H9 (cell line): ENCODE measurements at regions not wholly inside any gene's neighbourhood (a gene's known extent, or its start where the extent isn't known, plus 50 kb on each side); places are given as distances from the start of the nearest gene placed in this dataset.

Experiments used
- DNase-seq: peaks from one replicate; pipeline ENCODE4 v3.0.0-alpha.2; 2017
- H2AFZ ChIP-seq: one replicate; pipeline ENCODE4 v1.6.1; 2013; ENCODE audit warnings: mild to moderate bottlenecking, low read length, control low read depth, moderate library complexity
- H2AK5ac ChIP-seq: 2 replicates; pipeline ENCODE4 v1.6.1; 2013; ENCODE audit warnings: low read length, control low read depth, mixed read lengths; ENCODE audit not compliant: insufficient read length
- H2BK120ac ChIP-seq: one replicate; pipeline ENCODE4 v1.6.1; 2013; ENCODE audit warnings: low read depth, mild to moderate bottlenecking, low read length, control low read depth, inconsistent platforms; ENCODE audit not compliant: poor library complexity, severe bottlenecking
- H2BK12ac ChIP-seq: 2 replicates; pipeline ENCODE4 v1.6.1; 2013; ENCODE audit warnings: low read length, control low read depth, mixed read lengths, low read depth; ENCODE audit not compliant: insufficient read length
- H2BK15ac ChIP-seq: 2 replicates; pipeline ENCODE4 v1.6.1; 2013; ENCODE audit warnings: low read depth, low read length, control low read depth
- H2BK20ac ChIP-seq: one replicate; pipeline ENCODE4 v1.6.1; 2013; ENCODE audit warnings: low read depth, mild to moderate bottlenecking, low read length, control low read depth, inconsistent platforms; ENCODE audit not compliant: poor library complexity, severe bottlenecking
- H2BK5ac ChIP-seq: 2 replicates; pipeline ENCODE4 v1.6.1; 2013; ENCODE audit warnings: low read length, control low read depth, mixed read lengths; ENCODE audit not compliant: insufficient read length
- H3K14ac ChIP-seq: 2 replicates; pipeline ENCODE4 v1.6.1; 2013; ENCODE audit warnings: low read length, control low read depth; ENCODE audit not compliant: insufficient read depth
- H3K18ac ChIP-seq: 2 replicates; pipeline ENCODE4 v1.6.1; 2013; ENCODE audit warnings: low read depth, mild to moderate bottlenecking, mixed read lengths, low read length, control low read depth; ENCODE audit not compliant: insufficient read length
- H3K23ac ChIP-seq: 2 replicates; pipeline ENCODE4 v1.6.1; 2013; ENCODE audit warnings: low read length, control low read depth, mixed read lengths, low read depth; ENCODE audit not compliant: insufficient read length
- H3K23me2 ChIP-seq: 2 replicates; pipeline ENCODE4 v1.6.1; 2013; ENCODE audit warnings: low read depth, mild to moderate bottlenecking, mixed read lengths, low read length, control low read depth; ENCODE audit not compliant: insufficient read length, poor library complexity, severe bottlenecking
- H3K27ac ChIP-seq: 2 replicates; pipeline ENCODE4 v1.5.1; 2013; ENCODE audit warnings: low read length, control low read depth, mixed read lengths, low read depth; ENCODE audit not compliant: insufficient read length
- H3K27me3 ChIP-seq: 2 replicates; pipeline ENCODE4 v1.6.1; 2013; ENCODE audit warnings: low read length, control low read depth, inconsistent platforms; ENCODE audit not compliant: insufficient read depth
- H3K4ac ChIP-seq: 2 replicates; pipeline ENCODE4 v1.6.1; 2013; ENCODE audit warnings: low read depth, mild to moderate bottlenecking, control low read depth, inconsistent platforms, low read length, moderate library complexity
- H3K4me1 ChIP-seq: 2 replicates; pipeline ENCODE4 v1.6.1; 2013; ENCODE audit warnings: low read length, control low read depth, inconsistent platforms; ENCODE audit not compliant: insufficient read depth
- H3K4me2 ChIP-seq: 2 replicates; pipeline ENCODE4 v1.6.1; 2013; ENCODE audit warnings: low read length, control low read depth, mixed read lengths; ENCODE audit not compliant: insufficient read length, insufficient read depth
- H3K56ac ChIP-seq: 2 replicates; pipeline ENCODE4 v1.6.1; 2013; ENCODE audit warnings: low read depth, mild to moderate bottlenecking, mixed read lengths, low read length, control low read depth; ENCODE audit not compliant: insufficient read length
- H3K79me1 ChIP-seq: 2 replicates; pipeline ENCODE4 v1.6.1; 2013; ENCODE audit warnings: low read depth, mild to moderate bottlenecking, moderate library complexity, low read length, control low read depth, inconsistent platforms; ENCODE audit not compliant: insufficient read depth, poor library complexity, severe bottlenecking
- H3K79me2 ChIP-seq: 2 replicates; pipeline ENCODE4 v1.6.1; 2013; ENCODE audit warnings: low read length, control low read depth, inconsistent platforms; ENCODE audit not compliant: insufficient read depth
- H3K9ac ChIP-seq: 2 replicates; pipeline ENCODE4 v1.6.1; 2013; ENCODE audit warnings: low read length, control low read depth, mixed read lengths; ENCODE audit not compliant: insufficient read length; ENCODE audit errors: extremely low read depth
- H3K9me3 ChIP-seq: one replicate; pipeline ENCODE4 v1.6.1; 2013; ENCODE audit warnings: low read depth, low read length, inconsistent platforms; ENCODE audit not compliant: control insufficient read depth
- H3T11ph ChIP-seq: one replicate; pipeline ENCODE4 v1.6.1; 2013; ENCODE audit warnings: mild to moderate bottlenecking, low read length, control low read depth, inconsistent platforms
- H4K20me1 ChIP-seq: one replicate; pipeline ENCODE4 v1.6.1; 2013; ENCODE audit not compliant: control insufficient read depth, insufficient read length, insufficient read depth
- H4K5ac ChIP-seq: 2 replicates; pipeline ENCODE4 v1.6.1; 2013; ENCODE audit warnings: low read depth, mild to moderate bottlenecking, mixed read lengths, low read length, control low read depth; ENCODE audit not compliant: insufficient read length
- H4K8ac ChIP-seq: replicated peaks from 2 replicates; pipeline ENCODE4 v1.6.1; 2013; ENCODE audit warnings: low read length, control low read depth, mixed read lengths, low read depth; ENCODE audit not compliant: insufficient read length
- H4K91ac ChIP-seq: 2 replicates; pipeline ENCODE4 v1.6.1; 2013; ENCODE audit warnings: low read depth, mild to moderate bottlenecking, moderate library complexity, mixed read lengths, low read length, control low read depth; ENCODE audit not compliant: insufficient read length
- H3K27ac Mint-ChIP-seq, 3 experiments: 2 replicates in 2 of 3; 3 replicates in 1 of 3; pipeline ENCODE4 v1.8.0; 2020 to 2021; ENCODE audit warnings: mixed read lengths in 3 of 3, mild to moderate bottlenecking in 1 of 3, moderate library complexity in 1 of 3
- H3K27me3 Mint-ChIP-seq: 2 replicates; pipeline ENCODE4 v1.8.0; 2021; ENCODE audit warnings: low read depth, mild to moderate bottlenecking, moderate library complexity, mixed read lengths
- H3K36me3 Mint-ChIP-seq, 3 experiments: 2 replicates in 2 of 3; 3 replicates in 1 of 3; pipeline ENCODE4 v1.8.0; 2020 to 2021; ENCODE audit warnings: low read depth in 3 of 3, mixed read lengths in 3 of 3; ENCODE audit not compliant: insufficient read depth in 1 of 3
- H3K4me1 Mint-ChIP-seq, 2 experiments: 2 replicates each; pipeline ENCODE4 v1.8.0; 2020; ENCODE audit warnings: mixed read lengths in 2 of 2
- H3K4me3 Mint-ChIP-seq, 2 experiments: 2 replicates in 1 of 2; 3 replicates in 1 of 2; pipeline ENCODE4 v1.8.0; 2020 to 2021; ENCODE audit warnings: mild to moderate bottlenecking in 2 of 2, mixed read lengths in 2 of 2, moderate library complexity in 1 of 2
- H3K9me3 Mint-ChIP-seq, 2 experiments: 2 replicates in 1 of 2; 3 replicates in 1 of 2; pipeline ENCODE4 v1.8.0; 2020; ENCODE audit warnings: mild to moderate bottlenecking in 2 of 2, mixed read lengths in 2 of 2, moderate library complexity in 1 of 2
- WGBS: extraction: QIAGEN DNeasy Blood & Tissue Kit; methylation state at CpG from one replicate; pipeline ENCODE4 v1.1.7; 2013; ENCODE audit warnings: missing lambda C conversion rate, low lambda C conversion rate, mixed read lengths; ENCODE audit not compliant: insufficient read length; ENCODE audit errors: extremely low coverage; 5-methylcytosine and 5-hydroxymethylcytosine counted together
- TF ChIP-seq, protein P1 (sequence below): fragments of 200-600 bp; sonication (generic); conservative IDR thresholded peaks from 3 replicates; pipeline ENCODE4 v1.8.0; 2021; ENCODE audit warnings: antibody characterized with exemption, mild to moderate bottlenecking

DNA sequence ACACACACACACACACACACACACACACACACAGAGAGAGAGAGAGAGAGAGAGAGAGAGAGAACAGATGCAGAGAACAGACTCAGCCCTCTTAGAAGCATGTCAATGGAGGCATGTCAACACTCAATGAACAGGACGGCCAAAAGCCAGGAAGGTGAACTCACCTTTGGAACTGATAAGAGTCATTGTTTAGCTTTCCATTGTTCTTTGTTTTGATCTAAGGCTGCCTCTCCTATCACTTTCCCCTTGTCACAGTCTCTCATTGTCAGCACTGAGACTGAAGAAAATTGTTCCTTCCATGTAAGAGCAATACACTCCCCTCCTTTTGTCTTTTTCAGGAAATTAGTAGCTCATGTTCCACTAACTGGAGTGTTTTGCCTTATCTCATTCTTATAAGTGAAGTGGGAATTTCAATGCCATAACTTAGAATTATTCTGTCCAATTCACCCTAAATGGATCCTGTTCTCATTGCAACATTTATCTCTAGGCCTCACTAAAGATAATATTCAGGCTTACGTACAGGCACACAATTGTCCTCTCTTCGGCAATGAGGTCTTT is 218.0 kb downstream of the DUSP6 start:
- H3K4me1 Mint-ChIP-seq = no peaks in the 10 kb centered on the region
- H2BK5ac ChIP-seq = no peak overlapping the region

More for the DNA sequence above, 218.0 kb downstream of the DUSP6 start:
- no CpG with 5 or more reads among the region's 3 CpGs for WGBS
- no peaks in the 10 kb centered on the region for H3K4me1 ChIP-seq
- Mint-ChIP-seq H3K36me3 (no peaks in the 10 kb centered on the region), H3K27me3 (no peaks in the 10 kb centered on the region), H3K27ac (no peak overlapping the region), H3K4me3 (no peak overlapping the region), H3K9me3 (no peaks in the 10 kb centered on the region)
- no peak overlapping the region for H3K56ac ChIP-seq
- H3K9me3 ChIP-seq = no peaks in the 10 kb centered on the region
- no peaks in the 10 kb centered on the region for H3K79me1 ChIP-seq
- no peak overlapping the region for H3K14ac ChIP-seq
- H2BK12ac ChIP-seq = no peak overlapping the region
- H3K4me2 ChIP-seq = no peak overlapping the region
- no peaks in the 10 kb centered on the region for H3K27me3 ChIP-seq
- no peak overlapping the region for H2BK120ac ChIP-seq
- no peak overlapping the region for H3T11ph ChIP-seq
- no peak overlapping the region for H2BK15ac ChIP-seq
- H3K79me2 ChIP-seq = no peaks in the 10 kb centered on the region
- TF ChIP-seq, protein P1, sequence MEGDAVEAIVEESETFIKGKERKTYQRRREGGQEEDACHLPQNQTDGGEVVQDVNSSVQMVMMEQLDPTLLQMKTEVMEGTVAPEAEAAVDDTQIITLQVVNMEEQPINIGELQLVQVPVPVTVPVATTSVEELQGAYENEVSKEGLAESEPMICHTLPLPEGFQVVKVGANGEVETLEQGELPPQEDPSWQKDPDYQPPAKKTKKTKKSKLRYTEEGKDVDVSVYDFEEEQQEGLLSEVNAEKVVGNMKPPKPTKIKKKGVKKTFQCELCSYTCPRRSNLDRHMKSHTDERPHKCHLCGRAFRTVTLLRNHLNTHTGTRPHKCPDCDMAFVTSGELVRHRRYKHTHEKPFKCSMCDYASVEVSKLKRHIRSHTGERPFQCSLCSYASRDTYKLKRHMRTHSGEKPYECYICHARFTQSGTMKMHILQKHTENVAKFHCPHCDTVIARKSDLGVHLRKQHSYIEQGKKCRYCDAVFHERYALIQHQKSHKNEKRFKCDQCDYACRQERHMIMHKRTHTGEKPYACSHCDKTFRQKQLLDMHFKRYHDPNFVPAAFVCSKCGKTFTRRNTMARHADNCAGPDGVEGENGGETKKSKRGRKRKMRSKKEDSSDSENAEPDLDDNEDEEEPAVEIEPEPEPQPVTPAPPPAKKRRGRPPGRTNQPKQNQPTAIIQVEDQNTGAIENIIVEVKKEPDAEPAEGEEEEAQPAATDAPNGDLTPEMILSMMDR = no peak
- H3K9ac ChIP-seq = no peak overlapping the region
- H3K18ac ChIP-seq = no peak overlapping the region
- no peak overlapping the region for H2AFZ ChIP-seq
- no peak overlapping the region for H4K91ac ChIP-seq
- H3K4ac ChIP-seq = no peak overlapping the region
- no peaks in the 10 kb centered on the region for H3K23me2 ChIP-seq
- H4K5ac ChIP-seq = no peak overlapping the region
- H3K27ac ChIP-seq = no peak overlapping the region
- no peaks in the 10 kb centered on the region for H4K20me1 ChIP-seq
- no peak for DNase-seq
- H3K23ac ChIP-seq = no peak overlapping the region
- no peak overlapping the region for H4K8ac ChIP-seq
- H2AK5ac ChIP-seq = no peak overlapping the region
- no peak overlapping the region for H2BK20ac ChIP-seq
